ENCODE measurements at regions not wholly inside any gene's neighbourhood (a gene's known extent, or its start where the extent isn't known, plus 50 kb on each side); places are given as distances from the start of the nearest gene placed in this dataset.

- TF ChIP-seq CTCF (IDR thresholded peaks at IDR 0.05) (no peak), MAX (CRISPR knock-in tag; IDR thresholded peaks at IDR 0.05) (no peak), NFYB (CRISPR knock-in tag; conservative IDR thresholded peaks at IDR 0.05; ENCODE audit: low read depth) (no peak), ATF3 (CRISPR knock-in tag; conservative IDR thresholded peaks at IDR 0.05) (no peak), ETV6 (CRISPR knock-in tag; IDR thresholded peaks at IDR 0.05) (no peak), ZNF512 (CRISPR knock-in tag; IDR thresholded peaks at IDR 0.05; ENCODE audit: borderline replicate concordance) (no peak)
- TF ChIP-seq, protein P1, sequence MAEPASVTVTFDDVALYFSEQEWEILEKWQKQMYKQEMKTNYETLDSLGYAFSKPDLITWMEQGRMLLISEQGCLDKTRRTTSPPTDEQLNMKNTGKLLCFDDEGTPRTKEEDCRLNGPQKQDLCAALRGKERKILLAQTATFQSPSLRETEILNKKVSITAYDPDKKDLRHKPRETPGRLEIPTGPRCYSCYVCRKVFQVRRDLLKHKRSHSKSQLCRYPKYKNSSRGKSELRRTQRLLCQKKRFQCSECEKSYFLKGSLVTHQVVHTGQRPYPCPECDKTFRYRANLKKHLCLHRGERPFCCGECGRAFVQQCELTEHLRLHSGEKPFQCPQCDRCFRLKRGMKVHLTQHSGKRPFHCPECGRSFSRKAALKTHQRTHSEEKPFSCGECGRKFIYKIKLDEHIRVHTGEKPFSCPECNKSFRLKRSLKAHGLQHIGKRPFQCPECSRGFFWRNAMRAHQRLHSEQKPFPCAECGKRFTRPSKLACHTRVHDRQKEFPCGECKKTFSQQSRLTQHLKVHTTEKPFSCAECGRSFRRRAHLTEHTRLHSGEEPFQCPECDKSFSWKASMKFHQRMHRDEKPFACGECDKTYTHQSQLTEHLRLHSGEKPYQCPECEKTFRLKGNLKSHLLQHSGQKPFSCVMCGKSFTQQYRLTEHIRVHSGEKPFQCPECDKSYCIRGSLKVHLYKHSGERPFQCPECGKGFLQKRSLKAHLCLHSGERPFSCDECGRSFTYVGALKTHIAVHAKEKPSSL (CRISPR knock-in tag; conservative IDR thresholded peaks at IDR 0.05): no peak
These were observed 111.7 kb upstream of the MRPS30 start for GRCh38 chr5:44697025-44697424.
